Breast epithelium (tissue), 4 donors: ENCODE measurements at regions not wholly inside any gene's neighbourhood (a gene's known extent, or its start where the extent isn't known, plus 50 kb on each side); places are given as distances from the start of the nearest gene placed in this dataset.

Experiments
- DNase-seq, 2 donors: peaks; one replicate each; pipeline ENCODE4 v3.0.0-alpha.2; 2019; ENCODE audit warnings: low spot score in 2 of 2
- H3K27ac ChIP-seq, 2 donors: fragments of 200-600 bp; sonication (generic) in 1 of 2; one replicate each; pipeline ENCODE4 v1.5.1; 2016 to 2019; ENCODE audit warnings: mild to moderate bottlenecking in 1 of 2
- H3K27me3 ChIP-seq, 2 donors: fragments of 200-600 bp; sonication (generic) in 1 of 2; one replicate each; pipeline versions ENCODE4 v1.5.1 to v1.6.0; 2017 to 2019; ENCODE audit warnings: control low read depth in 1 of 2, mild to moderate bottlenecking in 1 of 2
- H3K36me3 ChIP-seq: fragments of 200-600 bp; one replicate; pipeline ENCODE4 v1.5.1; 2019
- H3K4me1 ChIP-seq, 2 donors: fragments of 200-600 bp; sonication (generic); one replicate each; pipeline ENCODE4 v1.5.1; 2016 to 2019; ENCODE audit warnings: control low read depth in 1 of 2
- H3K4me3 ChIP-seq, 3 donors: fragments of 200-600 bp; sonication (generic); 1 replicate in 2 of 3; 2 replicates in 1 of 3; pipeline ENCODE4 v1.5.1; 2016 to 2019; ENCODE audit warnings: mild to moderate bottlenecking in 3 of 3, moderate library complexity in 2 of 3
- H3K9me3 ChIP-seq, 2 donors: fragments of 200-600 bp; sonication (generic) in 1 of 2; one replicate each; pipeline ENCODE4 v1.5.1; 2016 to 2019; ENCODE audit warnings: control low read depth in 1 of 2
- POLR2A ChIP-seq: fragments of 450-650 bp; IDR thresholded peaks from one replicate; pipeline ENCODE4 v1.6.1; 2016; ENCODE audit warnings: antibody characterized with exemption, mild to moderate bottlenecking, moderate library complexity
- POLR2AphosphoS5 ChIP-seq, 3 donors: sonication (generic); formaldehyde crosslinking; IDR thresholded peaks; one replicate each; pipeline ENCODE4 v1.6.1; 2017; ENCODE audit warnings: antibody characterized with exemption in 3 of 3
- intact Hi-C: fragments of 100-400 bp; cut with DNase I; formaldehyde crosslinking; loops from one replicate; pipeline ENCODE4 v1.15.1; 2023; ENCODE audit warnings: low total_unique reads
- TF ChIP-seq, protein P1 (sequence below), 3 donors: fragments of 450-650 bp; IDR thresholded peaks; one replicate each; pipeline ENCODE4 v1.5.1; 2016 to 2017; ENCODE audit warnings: antibody characterized with exemption in 3 of 3, mild to moderate bottlenecking in 3 of 3, moderate library complexity in 3 of 3

DNA sequence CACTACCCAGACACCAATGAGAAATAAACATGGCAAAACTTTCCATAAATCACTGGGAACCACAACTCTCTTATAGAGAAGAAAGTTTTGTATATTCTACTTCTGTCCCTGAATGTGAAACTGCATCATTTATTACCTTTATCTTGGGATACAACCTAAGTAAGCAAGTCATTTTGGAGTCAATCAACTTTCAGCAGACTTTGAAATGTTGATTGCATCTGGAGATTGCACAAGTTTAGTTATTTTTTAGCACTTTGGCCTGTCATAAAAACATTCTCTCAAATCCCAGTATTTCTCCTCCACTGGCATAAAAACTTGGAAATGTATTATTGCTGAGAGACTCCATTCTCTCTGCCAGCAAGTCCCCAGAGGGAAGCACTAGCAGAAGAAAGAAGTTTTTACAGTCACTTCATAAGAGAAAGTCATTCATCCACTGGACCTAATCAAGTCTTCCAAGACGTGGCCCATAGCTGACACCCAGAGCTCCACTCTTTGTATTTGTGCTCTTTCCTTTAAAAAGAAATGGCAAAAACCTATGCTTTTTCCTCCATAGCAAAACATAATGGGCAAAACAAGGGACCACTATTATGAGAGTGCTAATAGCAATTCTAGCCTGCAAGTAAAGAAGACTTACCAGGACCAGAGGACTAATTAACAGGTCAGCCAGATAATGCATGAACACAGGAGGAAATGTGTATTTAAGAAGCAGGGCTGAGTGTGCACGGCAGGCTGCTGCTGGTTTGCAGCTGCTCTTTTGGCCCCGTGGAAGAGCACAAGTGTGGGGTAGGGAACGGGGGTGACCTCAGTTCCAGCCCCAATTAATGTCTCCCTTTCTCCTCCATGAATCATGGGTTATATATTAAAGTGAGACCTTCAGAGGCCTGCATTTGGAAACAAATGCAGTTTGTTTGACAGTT, 171.5 kb downstream of the INO80D start:
- Histone ChIP-seq H3K27ac (no peak overlapping the region), H3K36me3 (no peaks in the 10 kb centered on the region), H3K4me3 (no peak overlapping the region), H3K4me1 (no peaks in the 10 kb centered on the region), H3K27me3 (no peaks in the 10 kb centered on the region), H3K9me3 (no peaks in the 10 kb centered on the region)
- TF ChIP-seq, protein P1, sequence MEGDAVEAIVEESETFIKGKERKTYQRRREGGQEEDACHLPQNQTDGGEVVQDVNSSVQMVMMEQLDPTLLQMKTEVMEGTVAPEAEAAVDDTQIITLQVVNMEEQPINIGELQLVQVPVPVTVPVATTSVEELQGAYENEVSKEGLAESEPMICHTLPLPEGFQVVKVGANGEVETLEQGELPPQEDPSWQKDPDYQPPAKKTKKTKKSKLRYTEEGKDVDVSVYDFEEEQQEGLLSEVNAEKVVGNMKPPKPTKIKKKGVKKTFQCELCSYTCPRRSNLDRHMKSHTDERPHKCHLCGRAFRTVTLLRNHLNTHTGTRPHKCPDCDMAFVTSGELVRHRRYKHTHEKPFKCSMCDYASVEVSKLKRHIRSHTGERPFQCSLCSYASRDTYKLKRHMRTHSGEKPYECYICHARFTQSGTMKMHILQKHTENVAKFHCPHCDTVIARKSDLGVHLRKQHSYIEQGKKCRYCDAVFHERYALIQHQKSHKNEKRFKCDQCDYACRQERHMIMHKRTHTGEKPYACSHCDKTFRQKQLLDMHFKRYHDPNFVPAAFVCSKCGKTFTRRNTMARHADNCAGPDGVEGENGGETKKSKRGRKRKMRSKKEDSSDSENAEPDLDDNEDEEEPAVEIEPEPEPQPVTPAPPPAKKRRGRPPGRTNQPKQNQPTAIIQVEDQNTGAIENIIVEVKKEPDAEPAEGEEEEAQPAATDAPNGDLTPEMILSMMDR (IDR thresholded peaks at IDR 0.05), result no peak
- intact Hi-C loops, result no loop called here
- no peak for DNase-seq

DNA sequence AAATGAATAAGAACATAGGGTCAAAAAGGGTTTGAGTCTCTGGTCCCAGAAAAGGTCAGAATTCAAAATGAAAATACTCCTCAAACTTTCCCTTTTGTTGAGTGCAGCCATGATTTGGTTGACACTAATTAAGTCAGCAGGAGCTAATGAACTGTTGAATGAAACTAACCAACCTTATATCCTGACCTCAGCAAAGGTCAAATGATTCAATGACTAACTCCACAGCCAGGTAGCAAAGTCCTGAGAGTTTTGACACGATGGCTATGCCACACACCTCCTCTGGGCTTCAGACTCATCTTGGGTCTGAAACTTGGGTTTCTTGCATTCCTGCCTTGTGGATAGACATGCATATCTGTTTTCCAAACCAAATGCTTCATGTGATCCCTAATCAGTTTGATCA, 172.3 kb downstream of the INO80D start:
- Histone ChIP-seq H3K36me3 (no peaks in the 10 kb centered on the region), H3K9me3 (no peaks in the 10 kb centered on the region), H3K4me3 (no peak overlapping the region), H3K27ac (no peak overlapping the region), H3K4me1 (no peaks in the 10 kb centered on the region), H3K27me3 (no peaks in the 10 kb centered on the region)
- no peak for TF ChIP-seq POLR2AphosphoS5 (IDR thresholded peaks at IDR 0.05)
- TF ChIP-seq POLR2A, result no peak
- TF ChIP-seq, protein P1 (IDR thresholded peaks at IDR 0.05), result no peak
- intact Hi-C loops, result no loop called here
- no peak for DNase-seq

DNA sequence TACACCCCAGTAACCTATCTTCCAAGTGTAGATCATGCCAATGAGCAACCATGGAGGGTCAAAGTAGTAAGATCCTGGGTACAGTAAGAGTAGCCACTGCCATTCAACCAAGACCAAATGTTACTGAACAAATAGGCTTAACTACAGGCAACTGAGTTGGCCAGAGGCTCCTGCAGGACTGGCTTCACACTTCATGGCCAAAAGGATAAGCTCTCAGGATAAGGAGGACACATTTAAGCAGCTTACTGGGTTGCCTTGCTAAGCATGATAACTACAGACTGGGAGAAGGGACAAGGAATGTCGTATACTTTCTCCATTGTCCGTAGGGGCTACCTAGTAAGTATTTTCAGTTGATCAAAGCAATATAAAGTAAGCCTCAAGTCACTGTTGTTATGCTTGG, 174.7 kb downstream of the INO80D start:
- no peaks in the 10 kb centered on the region for H3K27me3 ChIP-seq
- no peaks in the 10 kb centered on the region for H3K4me1 ChIP-seq
- no peak overlapping the region for H3K27ac ChIP-seq
- no peaks in the 10 kb centered on the region for H3K9me3 ChIP-seq
- intact Hi-C loops, result no loop called here
- TF ChIP-seq POLR2AphosphoS5 (IDR thresholded peaks at IDR 0.05) (no peak), POLR2A (no peak)
- TF ChIP-seq, protein P1 (IDR thresholded peaks at IDR 0.05), result no peak
- H3K36me3 ChIP-seq, result no peaks in the 10 kb centered on the region
- DNase-seq, result no peak
- no peak overlapping the region for H3K4me3 ChIP-seq

DNA sequence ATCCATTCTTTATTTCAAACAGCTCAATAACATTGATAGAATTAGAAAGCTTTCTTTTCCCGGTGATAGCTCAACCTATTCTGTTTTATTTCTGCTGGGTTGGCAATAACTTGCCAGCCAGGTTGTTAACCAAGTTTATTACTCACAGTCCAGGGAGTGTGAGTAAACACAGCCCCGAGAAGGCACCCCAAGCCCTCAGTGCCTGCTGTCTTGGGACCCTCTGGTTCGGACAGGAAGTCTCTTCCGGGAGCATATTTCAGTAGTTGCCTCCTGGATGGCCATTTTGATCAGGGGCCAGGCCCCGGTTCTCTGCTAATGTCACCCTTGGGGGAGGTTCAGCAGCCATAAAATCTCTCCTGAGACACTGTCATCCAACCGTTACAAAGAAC, 176.8 kb downstream of the INO80D start:
- Histone ChIP-seq H3K27me3 (no peaks in the 10 kb centered on the region), H3K4me1 (no peaks in the 10 kb centered on the region), H3K4me3 (no peak overlapping the region), H3K9me3 (no peaks in the 10 kb centered on the region), H3K27ac (no peak overlapping the region), H3K36me3 (no peaks in the 10 kb centered on the region)
- DNase-seq, result no peak
- TF ChIP-seq POLR2AphosphoS5 (IDR thresholded peaks at IDR 0.05), result no peak
- TF ChIP-seq, protein P1 (IDR thresholded peaks at IDR 0.05), result no peak
- TF ChIP-seq POLR2A, result no peak
- intact Hi-C loops, result no loop called here
